Pancreas (tissue), 10 donors: ENCODE measurements at regions not wholly inside any gene's neighbourhood (a gene's known extent, or its start where the extent isn't known, plus 50 kb on each side); places are given as distances from the start of the nearest gene placed in this dataset.

ENCODE experiments used
- ATAC-seq, 4 donors: fragments of 200-7000 bp; cut with Tn5 transposase; one replicate each; pipeline versions ENCODE4 v1.8.0 to v1.9.1; 2020; ENCODE audit warnings: mild to moderate bottlenecking in 4 of 4, moderate library complexity in 4 of 4
- DNase-seq, 6 donors: peaks; one replicate each; pipeline ENCODE4 v3.0.0-alpha.2; 2020
- FAIRE-seq: peaks from 2 replicates; lab custom pipeline; 2012; peaks lifted over from hg19 to GRCh38; lab: Jason Lieb, UNC
- H3K27ac ChIP-seq, 4 donors: fragments of 200-600 bp; sonication (generic); 1 replicate in 3 of 4; 2 replicates in 1 of 4; pipeline versions ENCODE4 v1.5.0 to v1.8.0; 2020
- H3K27me3 ChIP-seq, 4 donors: fragments of 200-600 bp; one replicate each; pipeline ENCODE4 v1.8.0; 2021
- H3K36me3 ChIP-seq, 3 donors: fragments of 200-600 bp; sonication (generic) in 1 of 3; one replicate each; pipeline versions ENCODE4 v1.5.0 to v1.8.0; 2020 to 2021
- H3K4me1 ChIP-seq, 3 donors: fragments of 200-600 bp; one replicate each; pipeline ENCODE4 v1.8.0; 2021
- H3K4me3 ChIP-seq, 4 donors: fragments of 200-600 bp; sonication (generic) in 2 of 4; one replicate each; pipeline versions ENCODE4 v1.5.0 to v1.8.0; 2020 to 2021
- H3K9me3 ChIP-seq, 4 donors: fragments of 200-600 bp; one replicate each; pipeline ENCODE4 v1.8.0; 2021
- CTCF ChIP-seq, 4 donors: fragments of 200-600 bp; sonication (generic) in 3 of 4; IDR thresholded peaks; one replicate each; pipeline versions ENCODE4 v1.5.0 to v1.8.0; 2021; ENCODE audit warnings: antibody characterized with exemption in 4 of 4
- WGBS, 2 donors: extraction: QIAGEN DNeasy Blood & Tissue Kit; methylation state at CpG; one replicate each; pipeline ENCODE4 v1.1.7; 2013; 5-methylcytosine and 5-hydroxymethylcytosine counted together
- intact Hi-C, 3 donors: fragments of 100-400 bp; cut with DNase I; formaldehyde crosslinking; loops; one replicate each; pipeline versions ENCODE4 v1.11.1 to v1.14.2; 2022
- donor health status: healthy with polysubstance abuse.
- donor health status: DM: no; HTN: no; CAD: no; lungs with moderate emphysema.
- donor health status: DM: no; HTN: no; CAD: no.
- donor health status: control.
- donor health status: control.
- donor health status: Bipolar disorder and iron deficiency.
- donor health status: DM: yes; HTN: yes; CAD: no.
- donor health status: DM: no; HTN: no; CAD: no.
- donor health status: DM: no; HTN: no; CAD: no.
- donor health status: DM: yes; HTN: yes; CAD: no.

GRCh38 chr16:66135421-66135831, 231.1 kb upstream of the CDH5 start:
- intact Hi-C loops: no loop called here
- Histone ChIP-seq H3K4me3 (no peak overlapping the region), H3K36me3 (no peaks in the 10 kb centered on the region), H3K4me1 (no peaks in the 10 kb centered on the region), H3K27me3 (no peaks in the 10 kb centered on the region), H3K27ac (no peak overlapping the region), H3K9me3 (no peaks in the 10 kb centered on the region)
- no peak for FAIRE-seq
- DNase-seq: no peak
- 38 to 45% methylated on average over 4 of the region's 4 CpGs for WGBS, 2 donors
- TF ChIP-seq CTCF (IDR thresholded peaks at IDR 0.05): no peak
- ATAC-seq: peak in 1 of 4 donors; percentile 37

GRCh38 chr16:66134875-66135274, 231.6 kb upstream of the CDH5 start:
- no peak overlapping the region for H3K4me3 ChIP-seq
- intact Hi-C loops: no loop called here
- no peaks in the 10 kb centered on the region for H3K9me3 ChIP-seq
- H3K27me3 ChIP-seq: no peaks in the 10 kb centered on the region
- WGBS, 2 donors: 48 to 57% methylated on average over 5 of the region's 5 CpGs
- DNase-seq: no peak
- H3K4me1 ChIP-seq: no peaks in the 10 kb centered on the region
- H3K36me3 ChIP-seq: no peaks in the 10 kb centered on the region
- no peak for TF ChIP-seq CTCF (IDR thresholded peaks at IDR 0.05)
- FAIRE-seq: no peak
- no peak for ATAC-seq
- no peak overlapping the region for H3K27ac ChIP-seq

GRCh38 chr16:66133643-66134338, 232.7 kb upstream of the CDH5 start:
- Histone ChIP-seq H3K4me3 (no peak overlapping the region), H3K27me3 (no peaks in the 10 kb centered on the region), H3K4me1 (no peaks in the 10 kb centered on the region), H3K9me3 (no peaks in the 10 kb centered on the region), H3K27ac (no peak overlapping the region), H3K36me3 (no peaks in the 10 kb centered on the region)
- no peak for TF ChIP-seq CTCF (IDR thresholded peaks at IDR 0.05)
- no peak for ATAC-seq
- WGBS, 2 donors: 61 to 65% methylated on average over 6 of the region's 6 CpGs
- FAIRE-seq: no peak
- intact Hi-C loops: no loop called here
- no peak for DNase-seq

GRCh38 chr16:66131895-66132294, 234.6 kb upstream of the CDH5 start:
- H3K9me3 ChIP-seq: no peaks in the 10 kb centered on the region
- no peak for DNase-seq
- H3K4me3 ChIP-seq: no peak overlapping the region
- no peak for ATAC-seq
- no peak for TF ChIP-seq CTCF (IDR thresholded peaks at IDR 0.05)
- 45% methylated on average over 3 of the region's 3 CpGs for WGBS, 2 donors
- H3K4me1 ChIP-seq: no peaks in the 10 kb centered on the region
- no peak overlapping the region for H3K27ac ChIP-seq
- H3K27me3 ChIP-seq: no peaks in the 10 kb centered on the region
- FAIRE-seq: no peak
- no peaks in the 10 kb centered on the region for H3K36me3 ChIP-seq
- intact Hi-C loops: no loop called here

GRCh38 chr16:66131156-66131807, 235.2 kb upstream of the CDH5 start:
- intact Hi-C loops: no loop called here
- Histone ChIP-seq H3K4me3 (no peak overlapping the region), H3K4me1 (no peaks in the 10 kb centered on the region), H3K9me3 (no peaks in the 10 kb centered on the region), H3K27ac (no peak overlapping the region), H3K27me3 (no peaks in the 10 kb centered on the region), H3K36me3 (no peaks in the 10 kb centered on the region)
- no peak for TF ChIP-seq CTCF (IDR thresholded peaks at IDR 0.05)
- DNase-seq (no peak), ATAC-seq (no peak), FAIRE-seq (no peak)
- WGBS, 2 donors: 51 to 63% methylated on average over 5 of the region's 5 CpGs
